RWPE1 (cell line): ENCODE measurements at regions not wholly inside any gene's neighbourhood (a gene's known extent, or its start where the extent isn't known, plus 50 kb on each side); places are given as distances from the start of the nearest gene placed in this dataset.
A peak's percentile ranks its signal among the peaks of the same experiment; 100 is the strongest.

Source experiments
- CTCF ChIA-PET: fragments of 350-600 bp; sonication (Branson Sonifier 250); formaldehyde crosslinking; extraction: SDS; loops from one replicate; lab custom pipeline; 2021; lab: Yijun Ruan, JAX
- POLR2A ChIA-PET: fragments of 400-600 bp; formaldehyde crosslinking; extraction: SDS; loops from one replicate; lab custom pipeline; 2020; ENCODE audit warnings: antibody characterized with exemption; ENCODE audit not compliant: low non-redundant PET; lab: Yijun Ruan, JAX
- DNase-seq: peaks from one replicate; pipeline ENCODE4 v3.0.0; 2012; ENCODE audit warnings: low spot score
- H3K27ac ChIP-seq: fragments of 450-650 bp; 2 replicates; pipeline ENCODE4 v1.5.1; 2017
- CTCF ChIP-seq: fragments of 450-650 bp; conservative IDR thresholded peaks from 2 replicates; pipeline ENCODE4 v1.5.1; 2017; ENCODE audit warnings: low read depth, mild to moderate bottlenecking

GRCh38 chr4:53645108-53645507, 53.8 kb upstream of the LNX1 start:
- DNase-seq = no peak
- TF ChIP-seq CTCF = no peak
- no peak overlapping the region for H3K27ac ChIP-seq
- POLR2A ChIA-PET = no interaction called here
- CTCF ChIA-PET = interaction anchor here (0.7 kb wide), 1 partner anchor 159 kb away, joined by 3 read pairs; no protein-coding TSS in a partner anchor

- peak; percentile 51 for DNase-seq
- H3K27ac ChIP-seq = no peak overlapping the region
- TF ChIP-seq CTCF = no peak
- POLR2A ChIA-PET = no interaction called here
- CTCF ChIA-PET = interaction anchor here (0.7 kb wide), 1 partner anchor 159 kb away, joined by 3 read pairs; no protein-coding TSS in a partner anchor
Observed at GRCh38 chr4:53644607-53645006, 53.3 kb upstream of the LNX1 start.
